Occipital lobe (tissue), 1 donor: ENCODE measurements at regions not wholly inside any gene's neighbourhood (a gene's known extent, or its start where the extent isn't known, plus 50 kb on each side); places are given as distances from the start of the nearest gene placed in this dataset.
"Not testable (repeated sequence)": the region's sequence is repeated elsewhere in the genome, so short reads cannot be mapped to it uniquely, and the experiment has no call there.

ENCODE experiments used
- DNase-seq: peaks from one replicate; lab custom pipeline; 2025; lab: John Stamatoyannopoulos, UW

GRCh38 chr3:13228169-13228568, 154.9 kb upstream of the IQSEC1 start:
- not testable (repeated sequence) for DNase-seq

GRCh38 chr3:13227315-13228165, 154.3 kb upstream of the IQSEC1 start:
- DNase-seq, result no peak

- DNase-seq, result no peak
Measured at GRCh38 chr3:13224967-13225366, 151.7 kb upstream of the IQSEC1 start.

GRCh38 chr3:13223574-13224237, 150.5 kb upstream of the IQSEC1 start:
- no peak for DNase-seq

GRCh38 chr3:13222891-13223573, 149.8 kb upstream of the IQSEC1 start:
- DNase-seq, result no peak

- no peak for DNase-seq
Measured at GRCh38 chr3:13222131-13222530, 148.9 kb upstream of the IQSEC1 start.

GRCh38 chr3:13221491-13222061, 148.3 kb upstream of the IQSEC1 start:
- no peak for DNase-seq

- no peak for DNase-seq
Measured at GRCh38 chr3:13220991-13221390, 147.8 kb upstream of the IQSEC1 start.

GRCh38 chr3:13219902-13220296, 146.7 kb upstream of the IQSEC1 start:
- no peak for DNase-seq

GRCh38 chr3:13219077-13219901, 146.1 kb upstream of the IQSEC1 start:
- no peak for DNase-seq

GRCh38 chr3:13218541-13218908, 145.3 kb upstream of the IQSEC1 start:
- no peak for DNase-seq

- no peak for DNase-seq
Measured at GRCh38 chr3:13217736-13218540, 144.7 kb upstream of the IQSEC1 start.

GRCh38 chr3:13217253-13217652, 144.0 kb upstream of the IQSEC1 start:
- DNase-seq, result no peak

- no peak for DNase-seq
Measured at GRCh38 chr3:13215940-13216546, 142.8 kb upstream of the IQSEC1 start.

- no peak for DNase-seq
Measured at GRCh38 chr3:13214847-13215472, 141.7 kb upstream of the IQSEC1 start.

- DNase-seq, result no peak
Measured at GRCh38 chr3:13213911-13214846, 140.9 kb upstream of the IQSEC1 start.

GRCh38 chr3:13213490-13213889, 140.3 kb upstream of the IQSEC1 start:
- DNase-seq, result no peak

GRCh38 chr3:13211605-13212210, 138.5 kb upstream of the IQSEC1 start:
- DNase-seq, result no peak
